ENCODE measurements at regions not wholly inside any gene's neighbourhood (a gene's known extent, or its start where the extent isn't known, plus 50 kb on each side); places are given as distances from the start of the nearest gene placed in this dataset.
"Not testable (repeated sequence)": the region's sequence is repeated elsewhere in the genome, so short reads cannot be mapped to it uniquely, and the experiment has no call there.

DNA sequence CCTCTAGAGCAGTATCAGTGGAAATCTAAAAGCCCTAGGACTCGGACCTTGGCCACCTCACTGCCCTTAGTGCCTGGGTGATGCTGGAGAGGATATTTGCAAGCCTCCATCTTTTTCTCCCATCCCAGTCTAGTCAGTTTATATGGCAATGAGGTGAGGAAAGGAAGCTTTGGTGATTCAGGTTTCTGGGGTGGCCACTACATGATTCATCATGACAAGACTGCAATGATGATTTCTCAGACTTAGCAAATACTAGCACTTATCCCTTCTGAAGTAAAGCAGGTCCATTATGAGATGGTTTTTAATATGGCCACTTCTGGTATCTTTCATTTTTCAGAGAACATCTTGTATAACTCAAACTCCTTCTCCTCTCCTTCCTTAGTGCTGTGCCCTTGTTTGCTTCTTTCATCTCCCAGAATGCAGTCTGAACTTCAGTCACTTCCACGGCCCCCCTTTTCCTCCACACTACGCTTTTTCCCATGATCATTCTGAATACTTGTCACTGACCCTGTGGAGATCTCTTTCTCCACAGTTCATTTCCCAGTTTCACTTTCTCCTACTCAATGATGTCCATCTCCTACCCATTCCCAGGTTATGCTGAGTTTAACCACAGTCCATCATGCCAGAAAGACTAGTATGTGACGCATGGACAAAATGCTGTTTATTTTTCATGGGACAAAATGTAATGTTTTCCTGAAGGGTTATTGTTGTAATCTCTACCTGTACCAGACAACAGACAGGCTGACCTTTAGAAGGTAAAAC, 57.4 kb upstream of the TERB2 start:
- DNase-seq; intact Hi-C loops (cut with DNase I): not testable (repeated sequence)

GRCh38 chr15:44899775-44900174, 56.7 kb upstream of the TERB2 start:
- intact Hi-C loops (cut with DNase I); DNase-seq: not testable (repeated sequence)

GRCh38 chr15:44900796-44901195, 55.7 kb upstream of the TERB2 start:
- DNase-seq; intact Hi-C loops (cut with DNase I): not testable (repeated sequence)

DNA sequence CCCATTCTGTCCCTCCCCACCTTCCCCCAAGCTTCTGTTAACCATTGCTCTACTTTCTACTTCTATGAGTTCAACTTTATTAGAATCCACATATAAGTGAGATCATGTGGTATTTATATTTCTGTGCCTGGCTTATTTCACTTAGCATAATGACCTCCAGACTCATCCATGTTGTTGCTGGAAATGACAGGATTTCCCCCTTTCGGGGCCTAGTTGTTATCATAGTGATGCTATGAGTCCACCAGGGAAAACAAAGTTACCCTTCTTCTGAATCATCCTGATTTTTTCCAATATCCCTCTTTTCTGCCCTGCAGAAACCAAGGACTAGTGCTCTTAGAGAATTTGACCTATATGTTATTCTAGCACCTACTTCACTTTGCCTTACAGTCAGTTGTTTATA, 53.2 kb upstream of the TERB2 start:
- DNase-seq; intact Hi-C loops (cut with DNase I): not testable (repeated sequence)

DNA sequence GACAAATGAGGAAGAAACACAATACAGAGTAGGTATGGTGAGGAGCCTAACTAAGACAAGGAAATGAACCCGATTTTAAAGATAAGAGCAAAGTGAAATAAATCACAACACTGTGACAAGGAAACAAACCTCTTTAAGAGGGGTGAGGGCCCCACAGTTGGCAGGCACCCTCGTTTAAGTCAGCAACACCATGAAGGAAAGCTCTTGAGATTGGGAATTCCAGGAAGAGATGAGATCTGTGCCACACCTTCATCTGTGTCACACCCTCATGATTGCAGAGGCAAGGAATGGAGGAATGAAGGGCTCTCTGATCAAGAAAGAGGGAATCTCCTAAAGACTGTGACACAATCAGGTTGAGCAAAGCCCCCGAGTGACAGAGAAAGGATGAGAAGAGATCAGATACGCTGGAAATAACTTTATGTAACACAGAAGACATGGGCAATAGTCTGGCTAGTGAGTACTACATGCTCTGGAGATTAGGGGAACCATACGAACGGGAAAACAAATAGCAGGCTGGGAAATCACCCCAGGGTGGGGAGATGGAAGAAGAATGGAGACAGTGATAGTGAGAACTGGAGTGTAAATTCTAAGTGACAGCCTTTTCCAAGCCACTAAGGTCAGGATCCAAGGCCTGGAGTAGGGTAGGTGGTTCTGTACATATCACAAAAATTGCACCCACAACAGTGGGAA, 51.7 kb upstream of the TERB2 start:
- intact Hi-C loops (cut with DNase I); DNase-seq: not testable (repeated sequence)

Data from head of caudate nucleus (tissue), 42 donors.